HG03139 (cell line): ENCODE measurements at regions not wholly inside any gene's neighbourhood (a gene's known extent, or its start where the extent isn't known, plus 50 kb on each side); places are given as distances from the start of the nearest gene placed in this dataset.

Source experiments
- ATAC-seq: cut with Tn5 transposase; IDR thresholded peaks from one replicate; pipeline ENCODE4 v1.9.1; 2021; ENCODE audit not compliant: unreplicated experiment

DNA sequence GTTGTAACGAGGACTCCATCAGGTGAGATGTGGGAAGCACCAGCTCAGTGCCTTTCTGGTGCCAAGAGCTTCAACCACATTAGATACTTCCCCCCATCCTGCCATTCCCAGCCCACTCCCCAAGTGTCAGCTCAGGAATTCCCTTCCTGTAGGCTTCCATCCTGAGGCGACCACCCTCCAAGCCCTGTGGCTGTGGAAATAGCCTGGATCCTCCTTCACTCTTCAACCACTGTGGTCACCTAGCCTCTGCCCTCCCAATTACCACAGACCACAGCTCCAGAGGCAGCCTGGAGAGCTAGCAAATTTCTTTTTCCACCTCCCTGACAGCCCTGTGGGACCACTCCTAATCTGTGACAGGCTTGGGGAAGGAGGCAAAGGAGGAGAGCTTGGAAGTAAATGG lies 219.8 kb upstream of the MAP3K1 start:
- no peak for ATAC-seq

DNA sequence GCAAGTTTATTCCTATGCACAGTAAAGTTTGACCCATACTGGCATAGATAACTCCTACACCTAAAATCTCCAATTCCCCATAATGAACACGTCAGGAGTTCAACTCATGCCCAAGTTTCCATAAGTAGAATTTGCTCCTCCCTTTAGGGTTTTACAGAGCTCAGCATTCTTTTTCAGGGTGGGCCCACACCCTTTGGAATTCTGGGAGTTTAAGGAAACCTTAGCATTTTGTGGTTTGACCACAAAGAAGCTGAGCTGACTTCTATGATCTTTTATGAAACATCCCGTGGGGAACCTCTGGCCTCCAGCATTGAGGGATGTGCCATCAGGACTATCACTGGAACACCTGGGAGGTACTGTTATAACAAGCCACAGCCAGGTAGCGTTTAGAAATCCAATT lies 220.6 kb upstream of the MAP3K1 start:
- no peak for ATAC-seq

DNA sequence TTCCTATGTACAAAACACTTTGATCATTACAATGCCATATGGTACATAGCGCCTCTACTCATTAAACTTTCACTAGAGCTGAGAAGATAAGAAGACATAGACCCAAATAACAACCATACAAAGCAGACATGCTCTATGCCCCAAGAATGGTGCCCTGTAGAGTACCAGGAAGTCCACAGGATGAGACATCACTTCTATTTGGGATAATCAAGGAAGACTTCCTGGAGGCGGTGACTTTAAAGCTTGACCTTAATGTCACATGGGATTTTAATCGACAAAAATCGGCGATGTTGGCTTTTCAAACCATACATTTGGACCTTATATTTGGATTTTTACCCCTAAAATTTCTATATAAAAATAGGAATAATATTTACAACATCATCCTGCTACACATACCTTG lies 224.3 kb upstream of the MAP3K1 start:
- no peak for ATAC-seq

DNA sequence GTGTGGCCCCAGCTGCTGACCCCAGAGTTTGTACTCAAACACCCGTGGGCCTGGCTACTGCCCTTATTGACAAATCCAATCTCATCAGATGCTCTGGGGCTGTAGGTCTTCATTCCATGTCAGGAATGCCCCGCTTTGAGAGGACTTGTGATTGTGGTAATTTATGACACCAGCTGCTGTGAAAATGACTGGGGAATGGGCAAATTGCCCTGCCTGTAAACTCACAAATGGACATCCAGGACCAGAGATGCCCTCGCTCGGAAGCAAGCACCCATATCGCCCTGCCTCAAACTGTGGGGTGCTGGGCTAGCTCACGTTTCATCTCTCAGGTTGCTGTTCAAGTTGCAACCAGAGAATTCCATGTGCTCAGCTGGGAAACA lies 225.9 kb upstream of the MAP3K1 start:
- ATAC-seq: no peak

DNA sequence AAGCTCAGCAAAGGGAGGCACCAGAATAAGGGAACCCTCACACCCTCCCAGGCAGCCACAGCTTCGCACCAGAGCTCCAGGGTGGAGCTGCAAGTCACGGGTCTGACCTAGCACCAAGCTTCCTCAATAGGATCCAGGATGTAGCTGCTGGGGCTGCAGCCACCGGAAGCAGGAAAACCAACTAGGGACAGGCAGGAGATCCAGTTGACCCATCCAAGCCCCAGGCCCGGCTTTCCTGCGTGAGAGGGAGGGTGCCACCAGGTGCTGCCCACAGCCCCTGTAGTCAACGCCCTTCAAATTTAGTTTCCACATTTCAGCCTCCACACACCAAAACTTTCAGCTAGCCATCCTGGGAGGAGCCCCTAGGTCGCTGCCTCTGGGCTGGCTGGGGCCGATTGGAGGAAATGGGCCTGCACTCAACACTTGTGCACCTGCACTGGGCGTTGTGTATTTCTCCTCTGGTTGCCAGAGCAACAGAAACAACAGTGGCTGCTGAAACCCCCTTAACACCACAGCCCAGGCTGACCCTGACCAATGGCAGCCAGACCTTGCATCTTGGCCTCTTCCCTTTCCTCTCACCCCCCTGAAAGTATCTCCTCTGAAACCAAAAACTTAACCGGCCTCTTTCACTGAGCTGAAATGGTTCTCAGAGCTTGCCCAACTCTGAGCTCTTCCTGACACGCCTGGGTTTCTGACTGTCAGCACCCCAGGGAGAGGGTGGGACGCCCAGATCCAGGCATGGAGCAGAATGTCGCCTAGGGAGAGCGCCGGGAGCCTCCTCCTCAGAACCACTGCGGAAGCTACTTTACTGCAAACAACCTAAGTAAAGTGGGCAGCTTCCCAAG lies 226.5 kb upstream of the MAP3K1 start:
- ATAC-seq: peak; percentile 99

DNA sequence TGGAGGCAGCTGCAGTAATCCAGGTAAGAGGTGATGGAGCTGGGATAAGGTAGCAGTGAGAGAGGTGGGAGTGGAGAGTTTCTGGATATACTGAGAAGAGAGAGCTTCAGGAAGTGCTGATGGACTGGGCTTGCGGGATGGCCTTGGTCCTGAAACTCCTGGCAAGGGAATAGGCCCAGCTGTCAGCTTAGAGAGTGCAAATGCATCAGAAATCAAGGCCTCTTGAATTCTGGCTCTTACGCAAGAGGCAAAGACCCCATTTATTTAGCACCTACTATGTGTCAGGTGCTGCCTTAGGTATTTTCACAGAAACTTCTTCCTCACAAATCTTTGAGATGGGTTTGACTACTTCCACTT lies 227.2 kb upstream of the MAP3K1 start:
- ATAC-seq: no peak

DNA sequence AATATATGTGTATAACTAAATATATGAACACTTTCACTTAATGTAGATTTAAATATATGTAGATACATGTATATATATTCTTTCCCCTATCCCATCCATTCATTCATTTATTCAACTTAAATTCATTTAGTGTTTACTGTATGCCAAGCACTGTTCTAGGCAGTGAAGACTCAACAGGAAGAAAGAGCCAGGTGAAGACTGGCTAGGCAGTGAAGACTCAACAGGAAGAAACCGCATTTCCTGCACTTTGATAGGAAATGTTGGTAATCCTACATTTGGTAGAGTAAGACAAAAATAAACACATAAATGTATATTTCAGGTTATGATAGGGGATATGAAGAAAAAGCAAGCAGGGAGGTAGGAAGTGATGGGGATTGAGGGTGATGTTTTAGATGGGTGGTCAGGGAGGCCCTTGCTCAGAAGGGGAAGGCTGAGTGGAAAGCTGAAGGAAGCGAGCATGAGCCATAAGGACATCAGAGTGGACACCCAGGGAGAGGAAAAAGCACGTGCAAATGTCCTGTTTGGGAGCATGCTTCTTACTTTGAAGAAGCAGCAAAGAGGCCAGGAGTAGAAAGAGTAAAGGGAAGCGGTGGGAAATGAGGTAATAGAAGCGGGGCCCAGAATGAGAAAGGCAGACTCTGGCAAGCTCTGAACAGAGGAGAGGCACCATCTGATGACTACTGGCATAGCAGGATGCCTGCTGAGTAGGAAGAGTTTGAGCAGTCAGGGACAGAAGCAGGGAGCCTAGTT lies 227.8 kb upstream of the MAP3K1 start:
- no peak for ATAC-seq

DNA sequence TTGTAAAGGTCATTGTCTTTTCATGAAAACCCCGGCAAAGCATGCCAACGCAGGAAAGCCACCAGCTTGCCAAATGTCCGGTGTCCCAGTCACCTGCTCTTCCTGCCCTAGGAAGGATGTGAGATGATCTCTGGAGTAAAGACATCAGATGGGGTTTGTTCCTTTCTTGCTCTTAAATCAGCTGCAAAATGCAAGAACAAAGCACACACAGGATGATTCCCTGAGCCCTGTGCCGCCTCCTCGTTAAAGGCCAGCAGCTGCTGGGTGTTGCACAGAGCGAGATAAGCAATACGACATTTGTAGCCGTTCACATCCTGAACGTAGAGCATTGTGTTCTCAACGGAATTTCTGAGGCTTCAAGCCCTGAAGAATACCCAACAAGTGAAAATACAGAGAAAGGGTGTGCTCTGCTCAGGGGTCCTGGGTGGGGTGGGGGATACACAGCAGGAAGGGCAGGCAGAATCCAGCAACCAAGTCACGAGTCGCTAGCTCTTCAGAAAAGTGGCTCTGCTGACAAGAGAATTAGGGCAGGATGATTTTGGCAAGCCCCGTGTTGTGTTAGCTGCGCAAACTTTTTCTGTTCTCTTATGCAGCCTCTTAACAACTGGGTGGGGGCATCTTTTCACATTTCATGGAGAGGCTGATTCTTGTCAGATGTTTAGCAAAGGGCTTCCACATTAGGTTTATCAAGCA lies 229.2 kb upstream of the MAP3K1 start:
- ATAC-seq: no peak

DNA sequence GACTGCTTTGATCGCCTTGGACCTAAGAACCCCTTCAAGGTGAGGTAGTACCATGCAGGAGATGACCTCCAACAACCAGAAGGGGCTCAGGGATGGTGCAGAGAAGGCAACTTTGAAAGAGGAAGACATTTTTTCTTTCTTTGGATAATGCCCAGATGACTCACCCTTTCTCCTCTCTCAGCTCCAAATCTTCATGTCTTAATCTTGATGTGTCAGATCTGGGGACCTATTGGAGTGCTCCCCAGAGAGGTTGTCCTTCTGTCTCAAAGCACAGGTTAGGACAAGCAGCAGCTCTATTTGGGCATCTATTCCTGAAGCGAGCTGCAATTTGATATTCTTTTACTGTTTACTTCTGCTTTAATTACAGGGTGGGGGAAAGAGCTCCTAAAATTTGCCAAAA lies 229.9 kb upstream of the MAP3K1 start:
- ATAC-seq: no peak

DNA sequence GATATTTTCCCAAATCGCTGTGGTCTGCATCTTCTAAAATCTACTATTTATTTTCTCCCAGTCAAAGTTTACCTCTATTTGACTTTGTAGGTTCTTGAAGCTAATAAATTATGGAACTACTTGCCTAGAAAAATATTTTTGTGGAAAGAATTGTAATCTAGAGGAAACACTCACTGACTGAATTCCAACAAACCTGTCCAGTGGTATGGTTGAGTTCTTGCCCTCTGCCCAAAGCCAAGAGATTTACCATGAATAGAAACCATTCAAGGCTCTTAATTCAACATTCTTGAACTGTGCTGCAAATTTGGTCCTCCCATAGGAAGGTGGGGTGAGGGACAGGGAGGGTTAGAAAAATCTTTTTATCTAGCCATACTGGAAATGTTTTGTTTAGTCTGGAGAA lies 233.9 kb upstream of the MAP3K1 start:
- no peak for ATAC-seq

DNA sequence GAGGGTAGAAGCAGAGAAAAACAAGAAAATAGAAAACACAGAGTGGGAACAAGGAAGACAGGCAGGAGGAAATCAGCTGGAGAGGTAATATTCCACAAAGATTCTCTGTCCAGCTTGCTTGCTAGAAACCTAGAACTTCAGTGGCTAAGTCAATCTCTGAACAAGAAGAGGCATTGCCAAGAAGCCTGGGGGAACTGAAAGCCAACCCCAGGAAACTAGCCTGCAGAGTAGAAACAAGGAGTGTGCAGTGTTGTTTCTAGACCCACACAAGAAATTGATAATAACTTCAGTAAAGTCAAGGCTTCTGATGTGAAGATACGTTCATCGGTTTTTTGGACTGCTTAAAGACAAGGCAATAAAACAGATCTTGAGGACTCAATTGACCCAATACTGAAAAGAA lies 234.5 kb upstream of the MAP3K1 start:
- no peak for ATAC-seq

DNA sequence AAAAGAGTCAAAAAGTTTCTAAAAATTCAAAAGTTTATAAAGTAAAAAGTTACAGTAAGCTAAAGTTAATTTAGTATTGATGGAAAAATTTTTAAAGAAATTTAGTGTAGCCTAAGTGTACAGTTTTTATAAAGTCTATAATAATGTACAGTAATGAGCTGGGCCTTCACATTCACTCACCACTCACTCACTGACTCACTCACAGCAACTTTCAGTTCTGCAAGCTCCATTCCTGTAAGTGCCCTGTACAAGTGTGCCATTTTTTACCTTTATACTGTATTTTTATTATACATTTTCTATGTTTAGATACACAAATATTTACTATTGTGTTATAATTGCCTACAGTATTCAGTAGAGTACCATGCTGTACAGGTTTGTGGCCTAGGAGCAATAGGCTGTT lies 239.5 kb upstream of the MAP3K1 start:
- no peak for ATAC-seq

DNA sequence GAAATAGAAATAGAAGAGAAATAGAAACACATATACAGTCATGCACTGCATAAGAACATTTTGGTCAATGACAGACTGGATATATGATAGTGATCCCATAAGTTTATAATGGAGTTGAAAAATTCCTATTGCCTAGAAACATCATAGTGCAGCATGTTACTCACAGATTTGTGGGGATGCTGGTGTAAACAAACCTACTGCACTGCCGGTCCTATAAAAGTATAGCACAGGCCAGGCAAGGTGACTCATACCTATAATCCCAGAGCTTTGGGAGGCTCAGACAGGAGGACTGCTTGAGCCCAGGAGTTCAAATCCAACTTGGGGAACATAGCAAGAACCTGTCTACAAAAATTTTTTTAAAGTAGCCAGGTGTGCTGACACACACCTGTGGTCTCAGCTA lies 240.6 kb upstream of the MAP3K1 start:
- ATAC-seq: no peak

DNA sequence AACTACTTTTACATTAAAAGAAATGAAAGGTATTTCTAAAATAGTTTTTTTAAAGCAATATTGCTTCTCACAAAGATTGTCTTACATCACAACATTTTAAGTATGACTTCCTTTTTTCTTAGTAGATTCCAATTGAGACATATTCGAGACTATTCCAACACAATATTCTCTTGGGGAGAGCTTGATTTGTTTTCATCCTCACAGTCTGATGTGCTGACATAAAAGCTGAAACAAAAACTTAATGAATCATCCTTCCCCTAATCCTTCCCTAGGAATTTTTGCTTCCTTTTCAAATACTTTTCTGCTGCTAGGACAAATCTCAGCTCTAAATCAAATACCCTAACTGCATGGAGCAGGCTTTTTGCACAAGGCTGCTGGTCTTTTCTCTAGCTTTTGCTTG lies 245.8 kb upstream of the MAP3K1 start:
- ATAC-seq: no peak

DNA sequence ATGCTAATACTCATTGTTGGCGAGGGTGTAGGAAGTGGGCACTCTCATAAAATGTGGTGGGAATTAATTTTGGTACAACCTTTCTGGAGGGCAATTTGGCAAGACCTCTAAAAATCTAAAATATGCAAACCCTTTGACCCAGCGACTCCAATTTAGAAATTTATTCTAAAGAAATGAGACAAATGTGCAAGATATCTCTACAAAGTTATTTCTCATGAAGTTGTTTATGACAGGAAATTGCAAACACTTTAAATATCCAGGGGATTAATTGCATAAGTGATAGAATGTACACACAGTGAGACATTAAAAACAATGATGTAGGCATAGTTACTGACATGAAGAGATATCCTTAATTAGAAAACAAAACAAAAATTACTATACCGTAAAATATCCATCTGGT lies 246.3 kb upstream of the MAP3K1 start:
- ATAC-seq: no peak

DNA sequence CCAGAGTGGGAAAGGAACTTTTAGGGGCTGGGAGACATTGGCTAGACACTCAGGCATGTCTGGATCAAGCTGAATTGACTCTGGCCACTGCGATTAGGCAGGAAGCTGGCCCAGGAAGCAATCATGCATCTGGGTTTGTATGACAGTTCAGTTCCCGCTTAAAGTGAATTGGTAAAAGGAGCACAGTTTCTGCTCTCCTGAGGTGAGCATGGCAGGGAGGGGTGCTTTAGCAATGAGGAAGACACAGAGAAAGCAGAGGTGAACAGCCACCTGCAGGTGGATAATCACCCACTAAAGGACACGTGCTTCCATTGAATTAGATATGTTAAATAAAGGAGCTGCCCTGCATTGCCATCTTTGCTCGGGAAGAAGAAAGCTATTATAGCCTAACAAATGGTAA lies 248.1 kb upstream of the MAP3K1 start:
- no peak for ATAC-seq

DNA sequence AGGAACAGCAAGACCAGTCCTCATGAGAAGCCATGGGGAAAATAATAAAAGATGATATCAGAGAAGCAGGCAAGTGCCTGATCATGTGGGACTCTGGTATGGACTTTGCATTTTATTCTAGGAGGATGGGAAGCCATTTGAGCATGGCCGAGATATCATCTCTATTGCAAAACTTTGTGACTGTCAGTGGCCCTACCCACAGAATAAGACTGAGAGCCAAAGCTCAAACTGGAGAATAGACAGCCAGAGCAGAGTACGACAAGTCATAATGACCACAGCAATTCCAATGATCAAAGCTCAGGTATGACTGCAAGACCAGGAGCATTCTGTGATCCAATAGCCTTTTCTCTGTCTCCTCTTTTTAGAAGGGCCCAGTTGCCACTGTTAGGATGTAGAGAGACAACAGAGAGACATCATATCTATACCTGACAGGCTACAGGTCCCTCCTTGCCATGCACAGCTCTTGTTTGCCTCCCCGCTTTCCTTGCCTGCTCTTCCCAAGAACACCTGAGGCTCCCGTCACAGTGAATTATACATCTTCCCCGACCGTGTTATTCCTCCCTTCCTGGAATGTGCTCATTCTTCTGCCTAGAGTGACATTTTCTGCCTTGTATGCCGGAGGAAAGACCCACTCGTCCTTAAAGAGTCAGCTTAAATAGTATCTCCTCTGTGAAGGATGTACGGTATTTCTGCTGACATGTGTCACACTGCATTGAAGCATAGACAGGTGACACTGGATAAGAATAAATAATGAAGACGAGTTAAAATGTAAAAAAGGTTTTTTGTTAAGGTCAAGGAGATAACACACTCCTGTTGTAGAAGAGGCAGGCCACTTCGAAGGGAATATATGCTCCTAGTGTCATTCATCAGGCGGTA lies 248.7 kb upstream of the MAP3K1 start:
- no peak for ATAC-seq

DNA sequence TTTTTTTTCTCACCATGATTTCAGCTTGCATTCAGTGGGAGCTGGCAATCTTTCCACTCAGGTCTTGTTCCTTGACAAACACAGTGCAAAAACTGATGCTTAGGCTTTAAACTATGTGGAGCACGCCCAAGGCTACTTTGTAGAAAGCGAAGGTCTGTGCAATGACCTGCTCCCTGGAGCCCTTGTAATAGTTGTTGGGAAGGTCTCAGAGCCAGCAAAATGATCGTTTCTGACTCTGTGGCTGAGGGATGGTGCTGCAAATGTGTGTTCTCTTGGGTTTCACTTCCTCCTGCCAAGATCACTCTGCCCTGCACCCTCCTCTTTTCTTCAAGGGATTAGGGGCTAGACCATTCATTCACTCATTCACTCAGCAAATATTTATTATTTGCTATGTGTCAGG lies 249.7 kb upstream of the MAP3K1 start:
- peak; percentile 61 for ATAC-seq

DNA sequence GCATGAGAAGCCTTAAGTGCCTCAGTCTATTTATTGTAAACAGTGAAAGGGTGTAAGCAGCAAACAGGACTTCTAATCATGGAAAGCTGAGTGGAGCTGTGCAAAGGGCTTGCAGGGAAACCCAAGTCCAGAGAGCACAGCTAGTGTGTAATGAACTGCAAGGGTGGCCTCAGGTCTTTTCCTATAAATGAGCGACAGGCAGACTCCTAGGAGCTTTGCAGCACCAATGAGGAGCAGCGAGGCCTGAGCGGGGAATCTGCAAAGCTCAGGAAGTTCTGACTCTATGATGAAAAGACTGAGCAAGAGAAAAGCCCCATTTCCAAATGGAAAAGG lies 250.1 kb upstream of the MAP3K1 start:
- no peak for ATAC-seq

DNA sequence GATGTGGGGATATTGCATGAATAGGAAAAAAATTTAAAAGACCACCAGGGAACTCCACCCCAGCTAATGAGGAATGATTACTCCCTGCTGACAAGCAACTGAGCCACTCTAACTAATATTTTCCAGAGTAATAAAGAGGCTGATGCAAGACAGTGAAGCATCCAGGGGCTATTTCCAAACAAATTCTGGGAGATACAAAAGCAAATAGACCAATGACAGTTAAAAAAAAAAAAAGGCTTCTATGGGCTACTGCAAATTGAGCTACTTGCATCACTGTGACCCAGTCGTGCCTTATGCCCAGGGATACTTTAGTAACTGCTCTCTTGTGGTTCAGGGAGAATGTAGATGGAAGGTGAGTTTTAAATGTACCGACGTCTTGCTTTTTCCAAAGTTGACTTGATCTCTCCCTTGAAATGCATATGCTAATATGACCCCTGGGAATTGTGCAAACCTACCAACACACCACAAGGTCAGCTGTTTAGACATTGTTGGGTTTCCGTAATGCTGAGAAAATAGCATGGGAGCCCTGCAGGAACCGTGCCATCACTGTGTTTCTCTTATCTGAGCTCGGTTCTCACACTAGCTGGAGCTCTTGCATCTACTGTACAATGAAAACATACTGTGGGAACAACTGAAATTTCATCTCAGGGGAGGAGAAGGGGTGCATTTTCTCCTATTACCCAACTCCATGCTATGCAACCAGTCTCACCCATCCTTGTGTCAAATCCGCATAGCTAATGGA lies 250.6 kb upstream of the MAP3K1 start:
- ATAC-seq: no peak

DNA sequence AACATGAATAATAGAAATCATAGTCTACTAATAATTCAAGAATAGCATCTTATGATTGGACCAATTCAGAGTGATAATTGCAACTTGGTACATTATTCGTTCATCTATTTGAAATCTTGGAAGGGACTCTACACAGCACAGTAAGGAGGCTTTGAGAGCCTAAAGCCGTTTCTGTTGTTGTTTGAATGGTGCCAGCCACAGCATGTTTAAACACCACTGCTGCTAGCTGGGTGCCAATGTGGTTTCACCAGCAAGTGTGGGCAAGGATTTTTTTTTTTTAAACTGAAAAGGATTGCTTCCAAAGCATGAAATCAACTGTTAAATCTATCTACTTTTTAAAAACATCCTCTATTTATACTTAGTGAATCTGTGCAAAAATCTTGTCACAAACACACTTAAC lies 253.9 kb upstream of the MAP3K1 start:
- no peak for ATAC-seq
